Mucosa of gallbladder (tissue), 1 donor: ENCODE measurements at regions not wholly inside any gene's neighbourhood (a gene's known extent, or its start where the extent isn't known, plus 50 kb on each side); places are given as distances from the start of the nearest gene placed in this dataset.
A peak's percentile ranks its signal among the peaks of the same experiment; 100 is the strongest.

ENCODE experiments used
- DNase-seq: peaks from one replicate; pipeline ENCODE4 v3.0.0-alpha.2; 2020; ENCODE audit warnings: low spot score
- donor health status: DM: no; HTN: no; CAD: no.

GRCh38 chr12:87793131-87793530 is 236.1 kb downstream of the C12orf50 start:
- DNase-seq, result no peak

GRCh38 chr12:87784350-87784749 is 244.9 kb downstream of the C12orf50 start:
- no peak for DNase-seq

- no peak for DNase-seq
These were observed 245.7 kb downstream of the C12orf50 start for GRCh38 chr12:87783467-87783866.

GRCh38 chr12:87782838-87783237 is 246.4 kb downstream of the C12orf50 start:
- DNase-seq, result no peak

- DNase-seq, result no peak
These were observed 249.2 kb downstream of the C12orf50 start for GRCh38 chr12:87779858-87780498.

- no peak for DNase-seq
These were observed 250.2 kb downstream of the C12orf50 start for GRCh38 chr12:87779016-87779415.

- DNase-seq, result no peak
These were observed 251.1 kb downstream of the C12orf50 start for GRCh38 chr12:87778065-87778464.

- DNase-seq, result no peak
These were observed 253.4 kb downstream of the C12orf50 start for GRCh38 chr12:87775784-87776183.

GRCh38 chr12:87775051-87775450 is 254.2 kb downstream of the C12orf50 start:
- DNase-seq, result no peak

- DNase-seq, result no peak
These were observed 256.8 kb downstream of the C12orf50 start for GRCh38 chr12:87772401-87772800.

GRCh38 chr12:87768501-87769287 is 260.5 kb downstream of the C12orf50 start:
- DNase-seq, result no peak

GRCh38 chr12:87766044-87766443 is 263.2 kb downstream of the C12orf50 start:
- DNase-seq, result no peak

GRCh38 chr12:87760943-87761342 is 268.3 kb downstream of the C12orf50 start:
- no peak for DNase-seq

GRCh38 chr12:87758271-87758670 is 270.9 kb downstream of the C12orf50 start:
- no peak for DNase-seq

- DNase-seq, result no peak
These were observed 272.5 kb downstream of the C12orf50 start for GRCh38 chr12:87756721-87757120.

- DNase-seq, result no peak
These were observed 273.1 kb downstream of the C12orf50 start for GRCh38 chr12:87756111-87756510.

GRCh38 chr12:87728931-87729593 is 300.1 kb downstream of the C12orf50 start:
- no peak for DNase-seq

- no peak for DNase-seq
These were observed 308.2 kb downstream of the C12orf50 start for GRCh38 chr12:87720967-87721366.

- DNase-seq, result no peak
These were observed 324.8 kb downstream of the C12orf50 start for GRCh38 chr12:87704374-87704773.

GRCh38 chr12:87690236-87690810 is 338.9 kb downstream of the C12orf50 start:
- DNase-seq, result no peak

- no peak for DNase-seq
These were observed 340.0 kb downstream of the C12orf50 start for GRCh38 chr12:87689196-87689595.

GRCh38 chr12:87687362-87687761 is 341.8 kb downstream of the C12orf50 start:
- DNase-seq, result peak; percentile 11

- no peak for DNase-seq
These were observed 343.5 kb downstream of the C12orf50 start for GRCh38 chr12:87685696-87686095.
